GM12875 (cell line): ENCODE measurements at regions not wholly inside any gene's neighbourhood (a gene's known extent, or its start where the extent isn't known, plus 50 kb on each side); places are given as distances from the start of the nearest gene placed in this dataset.
"Not testable (repeated sequence)": the region's sequence is repeated elsewhere in the genome, so short reads cannot be mapped to it uniquely, and the experiment has no call there.

Experiments used
- H3K4me3 ChIP-seq: one replicate; pipeline ENCODE4 v1.5.1; 2011; ENCODE audit warnings: low read depth, low read length, control low read depth
- CTCF ChIP-seq: IDR thresholded peaks from 2 replicates; pipeline ENCODE4 v1.5.1; 2011; ENCODE audit warnings: low read depth, mild to moderate bottlenecking, control low read depth, inconsistent platforms, low read length, moderate library complexity, borderline replicate concordance; ENCODE audit not compliant: insufficient read depth

GRCh38 chr6:141056945-141057625, 1075.6 kb upstream of the GJE1 start:
- TF ChIP-seq CTCF: no peak
- no peak overlapping the region for H3K4me3 ChIP-seq

- no peak overlapping the region for H3K4me3 ChIP-seq
- TF ChIP-seq CTCF: no peak
These were observed 1082.3 kb upstream of the GJE1 start for GRCh38 chr6:141050471-141050870.

- TF ChIP-seq CTCF: no peak
- H3K4me3 ChIP-seq: no peak overlapping the region
These were observed 1084.3 kb upstream of the GJE1 start for GRCh38 chr6:141048451-141048850.

- not testable (repeated sequence) for H3K4me3 ChIP-seq
These were observed 1086.2 kb upstream of the GJE1 start for GRCh38 chr6:141046496-141046895.

GRCh38 chr6:141041596-141042087, 1091.1 kb upstream of the GJE1 start:
- TF ChIP-seq CTCF: no peak
- no peak overlapping the region for H3K4me3 ChIP-seq

- no peak for TF ChIP-seq CTCF
- H3K4me3 ChIP-seq: no peak overlapping the region
These were observed 1097.2 kb upstream of the GJE1 start for GRCh38 chr6:141035312-141036200.

- H3K4me3 ChIP-seq: no peak overlapping the region
- no peak for TF ChIP-seq CTCF
These were observed 1099.6 kb upstream of the GJE1 start for GRCh38 chr6:141033101-141033500.
